ENCODE measurements at regions not wholly inside any gene's neighbourhood (a gene's known extent, or its start where the extent isn't known, plus 50 kb on each side); places are given as distances from the start of the nearest gene placed in this dataset.

DNA sequence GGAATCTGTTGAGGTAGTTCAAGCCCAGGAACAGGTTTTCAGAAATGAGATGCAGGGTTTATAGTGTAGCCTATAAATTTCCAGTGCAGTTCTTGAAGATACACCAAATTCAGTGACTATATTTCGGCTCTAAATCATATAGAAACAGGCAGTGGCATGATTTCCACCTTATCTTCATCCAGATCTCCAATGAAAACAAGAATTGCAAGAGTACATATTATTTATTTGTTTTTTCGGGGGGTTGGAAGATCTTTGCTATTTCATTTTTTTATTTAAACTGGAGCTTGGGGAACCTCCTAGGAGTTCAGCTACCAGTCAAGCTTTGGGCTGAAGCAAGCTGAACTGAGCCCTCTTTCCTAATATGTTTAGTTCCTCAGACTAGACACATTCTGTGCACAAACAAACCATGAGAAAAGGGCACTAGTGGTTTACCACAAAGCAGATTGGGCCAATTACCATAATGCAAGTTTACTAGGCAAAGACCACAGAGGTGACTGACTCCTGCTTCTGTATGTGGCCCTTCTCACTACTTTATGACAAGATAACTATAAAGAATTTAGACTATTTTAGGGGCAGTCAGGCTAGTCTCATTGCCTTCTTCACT, 68.5 kb downstream of the RGS2 start:
- POLR2A ChIA-PET = no interaction called here
- 0% methylated on average over 2 of the region's 2 CpGs for WGBS (ENCODE audit: insufficient coverage, insufficient replicate concordance, low lambda C conversion rate, missing lambda C conversion rate)
- no peak for TF ChIP-seq SMAD5 (IDR thresholded peaks at IDR 0.05; ENCODE audit: low read depth)
- no peak for TF ChIP-seq NR2C2 (IDR thresholded peaks at IDR 0.05; ENCODE audit: borderline replicate concordance, control insufficient read depth, insufficient read length, low read depth)
- no peak for TF ChIP-seq RUNX3 (IDR thresholded peaks at IDR 0.05; ENCODE audit: low read length)
- no peak for TF ChIP-seq CHD1 (IDR thresholded peaks at IDR 0.05; ENCODE audit: low read depth, low read length)
- TF ChIP-seq NKRF (conservative IDR thresholded peaks at IDR 0.05) = no peak
- no peak for TF ChIP-seq BRCA1 (IDR thresholded peaks at IDR 0.05; ENCODE audit: low read depth, low read length)
- no peak for TF ChIP-seq ZBTB11 (CRISPR knock-in tag; IDR thresholded peaks at IDR 0.05)
- no peak for TF ChIP-seq NFXL1 (IDR thresholded peaks at IDR 0.05; ENCODE audit: borderline replicate concordance)
- TF ChIP-seq ZNF274 (IDR thresholded peaks at IDR 0.05; ENCODE audit: insufficient read depth, insufficient read length) = no peak
- TF ChIP-seq RCOR1 (conservative IDR thresholded peaks at IDR 0.05; ENCODE audit: low read depth, low read length) = no peak
- TF ChIP-seq IKZF1 (conservative IDR thresholded peaks at IDR 0.05) = no peak
- TF ChIP-seq SUZ12 (IDR thresholded peaks at IDR 0.05; ENCODE audit: unreplicated experiment) = no peak
- no peak for TF ChIP-seq RBBP5 (conservative IDR thresholded peaks at IDR 0.05)
- H3K9ac ChIP-seq (ENCODE audit: control insufficient read depth, insufficient read depth, low read length) = no peak overlapping the region
- in situ Hi-C loops (cut with MboI) (no loop called here), intact Hi-C loops (cut with micrococcal nuclease; ENCODE audit: unreplicated experiment) (no loop called here)
- peaks cover 0 to 1% of the 10 kb centered on the region in 2 experiments; a peak in 2 of 4 replicates for H3K27me3 ChIP-seq (replicated peaks in 1 of 2; ENCODE audit: control insufficient read depth in 2 of 2, insufficient read depth in 2 of 2, low read length in 1 of 2)
- SMC1A ChIA-PET (ENCODE audit: uncharacterized antibody, unreplicated experiment) = no interaction called here
- H3K9me3 ChIP-seq (replicated peaks; ENCODE audit: control insufficient read depth, insufficient read depth, low read length) = no peaks in the 10 kb centered on the region
- no peaks in the 10 kb centered on the region for H4K20me1 ChIP-seq (ENCODE audit: control insufficient read depth, insufficient read depth)
- H3K4me3 ChIP-seq = no peak overlapping the region
- no peak overlapping the region for H3K4me2 ChIP-seq (ENCODE audit: control insufficient read depth, insufficient read depth)
- H3K79me2 ChIP-seq (ENCODE audit: control insufficient read depth, insufficient read depth, low read length) = no peaks in the 10 kb centered on the region
- no peak overlapping the region for H3K27ac ChIP-seq (ENCODE audit: control insufficient read depth, insufficient read depth)
- no peaks in the 10 kb centered on the region for H3K4me1 ChIP-seq (ENCODE audit: control insufficient read depth, insufficient read depth, low read length)
- no peaks in the 10 kb centered on the region for H3K36me3 ChIP-seq (ENCODE audit: control insufficient read depth in 2 of 2, insufficient read depth in 2 of 2, low read length in 1 of 2)
- no peak for ATAC-seq
- CTCF ChIA-PET = interaction anchor here (1.5 kb wide), 1 partner anchor 9 kb away, joined by 3 read pairs; no protein-coding TSS in a partner anchor
- RAD21 ChIA-PET (ENCODE audit: unreplicated experiment) = no interaction called here
- H2AFZ ChIP-seq (ENCODE audit: control insufficient read depth, low read depth, low read length) = no peak overlapping the region
- no peak for DNase-seq (ENCODE audit: low read depth, low spot score)
- FAIRE-seq = no peak
- BruUV-seq (replicated peaks) = no TSS peak

Measured in GM12878 (cell line).